Calu3 (cell line): ENCODE measurements at regions not wholly inside any gene's neighbourhood (a gene's known extent, or its start where the extent isn't known, plus 50 kb on each side); places are given as distances from the start of the nearest gene placed in this dataset.

Source experiments
- BruUV-seq: library from RNA; stranded (reverse); fragments of 400-500 nt; replicated peaks from 2 replicates; lab custom pipeline; 2021; lab: Mats Ljungman, UMichigan
- CTCF ChIA-PET: fragments of 300-600 bp; sonication (Branson Sonifier 250); formaldehyde crosslinking; loops from one replicate; lab custom pipeline; 2022; ENCODE audit warnings: antibody characterized with exemption; lab: Charles Lee
- DNase-seq: peaks from one replicate; pipeline ENCODE4 v3.0.0; 2022
- H3K27ac Mint-ChIP-seq: one replicate; pipeline ENCODE4 v1.8.0; 2022; ENCODE audit warnings: mixed read lengths; ENCODE audit not compliant: unreplicated experiment
- H3K27me3 Mint-ChIP-seq: one replicate; pipeline ENCODE4 v1.8.0; 2022; ENCODE audit warnings: mixed read lengths; ENCODE audit not compliant: unreplicated experiment
- H3K36me3 Mint-ChIP-seq: one replicate; pipeline ENCODE4 v1.8.0; 2022; ENCODE audit warnings: mild to moderate bottlenecking, moderate library complexity, mixed read lengths; ENCODE audit not compliant: insufficient read depth, unreplicated experiment
- H3K4me1 Mint-ChIP-seq: one replicate; pipeline ENCODE4 v1.8.0; 2022; ENCODE audit warnings: mild to moderate bottlenecking, low read depth, mixed read lengths; ENCODE audit not compliant: unreplicated experiment
- H3K4me3 Mint-ChIP-seq: one replicate; pipeline ENCODE4 v1.8.0; 2022; ENCODE audit warnings: mild to moderate bottlenecking, low read depth, moderate library complexity, mixed read lengths; ENCODE audit not compliant: unreplicated experiment
- H3K9me3 Mint-ChIP-seq: one replicate; pipeline ENCODE4 v1.8.0; 2022; ENCODE audit warnings: low read depth, mixed read lengths; ENCODE audit not compliant: unreplicated experiment
- CTCF ChIP-seq: fragments of 200-600 bp; IDR thresholded peaks from one replicate; pipeline ENCODE4 v1.8.0; 2022; ENCODE audit warnings: antibody characterized with exemption; ENCODE audit not compliant: unreplicated experiment
- intact Hi-C: fragments of 100-400 bp; cut with micrococcal nuclease; formaldehyde crosslinking; loops from one replicate; pipeline ENCODE4 v1.10.0; 2022; ENCODE audit not compliant: unreplicated experiment

DNA sequence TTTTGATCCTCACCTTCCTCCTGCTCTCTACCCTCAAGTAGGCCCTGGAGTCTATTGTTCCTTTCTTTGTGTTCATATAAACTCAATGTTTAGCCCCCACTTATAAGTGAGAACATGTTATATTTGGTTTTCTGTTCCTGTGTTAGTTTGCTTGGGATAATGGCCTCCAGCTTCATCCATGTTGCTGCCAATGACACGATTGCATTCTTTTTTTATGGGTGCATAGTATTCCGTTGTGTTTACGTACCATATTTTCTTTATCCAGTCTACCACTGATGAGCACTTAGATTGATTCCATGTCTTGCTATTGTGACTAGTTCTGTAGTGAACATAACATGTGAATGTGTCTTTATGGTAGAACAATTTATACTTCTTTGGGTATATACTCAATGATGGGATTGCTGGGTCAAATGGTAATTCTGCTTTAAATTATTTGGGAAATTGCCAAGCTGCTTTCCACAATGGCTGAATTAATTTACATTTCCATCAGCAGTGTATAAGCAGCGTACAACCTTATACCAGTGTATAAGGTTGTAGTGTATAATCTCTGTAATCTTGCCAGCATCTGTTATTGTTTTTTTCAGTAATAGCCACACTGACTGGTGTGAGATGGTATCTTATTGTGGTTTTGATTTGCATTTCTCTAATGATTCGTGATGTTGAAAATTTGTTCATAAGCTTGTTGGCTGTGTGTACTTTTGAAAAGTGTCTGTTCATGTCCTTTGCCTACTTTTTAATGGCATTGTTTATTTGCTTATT is 288.9 kb downstream of the KCNRG start:
- Mint-ChIP-seq H3K27me3 (no peaks in the 10 kb centered on the region), H3K9me3 (no peaks in the 10 kb centered on the region), H3K4me1 (no peaks in the 10 kb centered on the region), H3K36me3 (no peaks in the 10 kb centered on the region), H3K4me3 (no peak overlapping the region), H3K27ac (no peak overlapping the region)
- intact Hi-C loops: no loop called here
- CTCF ChIA-PET: no interaction called here
- TF ChIP-seq CTCF: no peak
- no TSS peak for BruUV-seq
- no peak for DNase-seq

- no TSS peak for BruUV-seq
- Mint-ChIP-seq H3K27ac (no peak overlapping the region), H3K9me3 (no peaks in the 10 kb centered on the region), H3K4me3 (no peak overlapping the region), H3K27me3 (no peaks in the 10 kb centered on the region), H3K36me3 (no peaks in the 10 kb centered on the region), H3K4me1 (no peaks in the 10 kb centered on the region)
- TF ChIP-seq CTCF: no peak
- no peak for DNase-seq
- CTCF ChIA-PET: no interaction called here
- intact Hi-C loops: no loop called here
Observed at GRCh38 chr13:50306156-50306555, 290.9 kb downstream of the KCNRG start.

DNA sequence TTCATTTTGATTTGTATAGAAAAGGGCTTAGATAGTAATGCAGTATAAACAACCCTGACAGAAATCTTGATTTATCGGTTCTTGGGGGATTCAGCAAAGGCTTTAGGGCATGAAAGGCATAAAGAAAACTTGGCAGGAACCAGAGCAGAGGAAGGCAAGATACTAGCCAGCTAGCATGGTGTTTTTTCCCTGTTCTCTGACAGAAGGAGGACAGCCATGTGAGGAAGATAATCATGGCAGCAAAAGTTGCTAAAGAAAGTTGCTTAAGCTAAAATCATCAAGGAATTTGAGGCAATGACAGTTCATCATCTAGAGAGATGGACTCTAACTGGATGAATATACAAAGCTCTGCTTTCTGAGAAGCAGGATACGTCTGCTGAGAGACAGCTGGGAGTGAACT is 294.1 kb downstream of the KCNRG start:
- Mint-ChIP-seq H3K4me3 (no peak overlapping the region), H3K4me1 (no peaks in the 10 kb centered on the region), H3K9me3 (no peaks in the 10 kb centered on the region), H3K27ac (no peak overlapping the region), H3K36me3 (no peaks in the 10 kb centered on the region), H3K27me3 (no peaks in the 10 kb centered on the region)
- intact Hi-C loops: no loop called here
- no TSS peak for BruUV-seq
- no peak for TF ChIP-seq CTCF
- CTCF ChIA-PET: no interaction called here
- DNase-seq: no peak

DNA sequence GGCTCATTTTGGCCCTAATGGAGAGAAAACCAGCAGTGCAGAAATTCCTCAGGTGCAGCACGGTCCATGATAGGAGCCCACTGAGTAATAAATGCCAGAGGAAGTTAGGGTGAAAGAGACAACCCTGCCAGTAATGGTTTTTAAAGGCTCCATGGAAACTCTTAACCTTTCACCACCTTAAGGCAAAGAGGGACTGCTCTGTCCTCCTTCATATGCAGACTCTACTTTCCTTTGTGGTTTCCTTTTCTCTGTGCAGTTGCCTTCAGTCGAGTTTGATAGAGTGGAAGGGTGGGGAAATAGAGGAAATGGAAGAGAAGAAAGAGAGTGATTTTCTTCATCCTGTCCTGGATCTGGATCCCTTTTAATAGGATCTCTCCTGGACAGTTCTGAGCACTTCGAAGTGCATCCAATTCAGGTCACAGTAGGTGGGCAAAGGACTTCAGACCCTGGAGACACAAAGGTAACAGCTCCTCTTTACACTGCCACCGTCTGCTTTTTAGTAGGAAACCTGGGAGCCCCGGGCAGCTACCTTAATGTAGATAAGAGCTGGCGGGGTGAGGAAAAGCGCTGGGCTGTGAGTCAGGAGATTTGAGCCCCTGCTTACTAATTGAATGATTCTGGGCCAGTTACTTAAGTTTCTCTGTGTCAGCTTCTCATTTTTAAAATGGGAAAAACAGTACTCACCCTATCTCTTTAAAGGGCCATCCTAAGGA is 294.8 kb downstream of the KCNRG start:
- no peaks in the 10 kb centered on the region for H3K36me3 Mint-ChIP-seq
- H3K4me3 Mint-ChIP-seq: no peak overlapping the region
- no peak for DNase-seq
- H3K27me3 Mint-ChIP-seq: no peaks in the 10 kb centered on the region
- H3K4me1 Mint-ChIP-seq: no peaks in the 10 kb centered on the region
- CTCF ChIA-PET: no interaction called here
- no peak overlapping the region for H3K27ac Mint-ChIP-seq
- H3K9me3 Mint-ChIP-seq: no peaks in the 10 kb centered on the region
- intact Hi-C loops: no loop called here
- no peak for TF ChIP-seq CTCF
- BruUV-seq: no TSS peak
